ENCODE measurements at regions not wholly inside any gene's neighbourhood (a gene's known extent, or its start where the extent isn't known, plus 50 kb on each side); places are given as distances from the start of the nearest gene placed in this dataset.

DNA sequence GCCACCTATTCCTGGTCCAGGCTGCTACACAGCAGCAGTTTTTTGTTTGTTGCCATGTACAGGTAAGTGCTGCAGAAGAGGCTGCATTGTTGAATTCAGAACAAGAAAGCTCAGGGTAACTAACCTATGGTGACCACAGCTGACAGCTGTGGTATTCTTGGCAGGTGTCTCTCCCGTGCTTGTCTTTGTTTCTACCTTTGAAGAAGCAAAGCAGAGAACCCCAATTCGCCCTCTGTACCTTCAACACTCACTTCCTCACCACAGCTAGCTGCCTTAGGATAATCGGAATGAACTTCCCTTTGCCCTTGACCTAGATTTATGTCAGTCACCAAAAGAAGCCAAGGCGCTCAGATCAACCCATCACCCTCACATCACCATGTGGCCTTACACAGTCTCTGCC is 1703.3 kb upstream of the SLC10A2 start:
- TF ChIP-seq EZH2phosphoT487 (IDR thresholded peaks at IDR 0.05; ENCODE audit: insufficient read depth, low read depth) (no peak), EZH2 (IDR thresholded peaks at IDR 0.05; ENCODE audit: insufficient read depth, poor library complexity, severe bottlenecking) (no peak)
